HEK293 (cell line): ENCODE measurements at regions not wholly inside any gene's neighbourhood (a gene's known extent, or its start where the extent isn't known, plus 50 kb on each side); places are given as distances from the start of the nearest gene placed in this dataset.

Source experiments
- CTCF ChIP-seq: fragments of 450-650 bp; formaldehyde crosslinking; IDR thresholded peaks from 2 replicates; pipeline ENCODE4 v1.5.1; 2016; ENCODE audit warnings: missing biosample characterization, missing genetic modification characterization
- REST ChIP-seq: fragments of 450-650 bp; formaldehyde crosslinking; IDR thresholded peaks from 2 replicates; pipeline ENCODE4 v1.5.1; 2016; ENCODE audit warnings: missing biosample characterization, missing genetic modification characterization
- SP2 ChIP-seq: fragments of 450-650 bp; formaldehyde crosslinking; IDR thresholded peaks from 2 replicates; pipeline ENCODE4 v1.5.1; 2016; ENCODE audit warnings: missing biosample characterization, missing genetic modification characterization
- ZNF324 ChIP-seq: fragments of 450-650 bp; formaldehyde crosslinking; IDR thresholded peaks from 2 replicates; pipeline ENCODE4 v1.5.1; 2016; ENCODE audit warnings: missing biosample characterization, missing genetic modification characterization
- ZSCAN18 ChIP-seq: fragments of 450-650 bp; formaldehyde crosslinking; IDR thresholded peaks from 2 replicates; pipeline ENCODE4 v1.5.1; 2016; ENCODE audit warnings: missing biosample characterization, missing genetic modification characterization

GRCh38 chr3:4060603-4061002 is 242.6 kb upstream of the SETMAR start:
- TF ChIP-seq ZSCAN18 (no peak), CTCF (tag by site-specific recombination) (no peak), REST (tag by site-specific recombination) (no peak), SP2 (tag by site-specific recombination) (no peak), ZNF324 (tag by site-specific recombination) (no peak)
